ENCODE measurements at regions not wholly inside any gene's neighbourhood (a gene's known extent, or its start where the extent isn't known, plus 50 kb on each side); places are given as distances from the start of the nearest gene placed in this dataset.
A peak's percentile ranks its signal among the peaks of the same experiment; 100 is the strongest.
"Not testable (repeated sequence)": the region's sequence is repeated elsewhere in the genome, so short reads cannot be mapped to it uniquely, and the experiment has no call there.

- not testable (repeated sequence) for DNase-seq
Measured at GRCh38 chr2:114018464-114018863, 128.6 kb downstream of the ACTR3 start.

GRCh38 chr2:114020668-114021067, 130.8 kb downstream of the ACTR3 start:
- no peak for DNase-seq

GRCh38 chr2:114022360-114023085, 132.6 kb downstream of the ACTR3 start:
- DNase-seq, result no peak

- no peak for DNase-seq
Measured at GRCh38 chr2:114024326-114024725, 134.4 kb downstream of the ACTR3 start.

- no peak for DNase-seq
Measured at GRCh38 chr2:114025030-114025429, 135.1 kb downstream of the ACTR3 start.

- no peak for DNase-seq
Measured at GRCh38 chr2:114027437-114027836, 137.5 kb downstream of the ACTR3 start.

GRCh38 chr2:114031605-114032505, 142.0 kb downstream of the ACTR3 start:
- DNase-seq, result no peak

- DNase-seq, result no peak
Measured at GRCh38 chr2:114032705-114033104, 142.8 kb downstream of the ACTR3 start.

GRCh38 chr2:114034742-114035141, 144.9 kb downstream of the ACTR3 start:
- DNase-seq, result no peak

- DNase-seq, result no peak
Measured at GRCh38 chr2:114038710-114039109, 148.8 kb downstream of the ACTR3 start.

- DNase-seq, result no peak
Measured at GRCh38 chr2:114039677-114040076, 149.8 kb downstream of the ACTR3 start.

GRCh38 chr2:114040826-114041225, 150.9 kb downstream of the ACTR3 start:
- DNase-seq, result no peak

GRCh38 chr2:114044985-114045384, 155.1 kb downstream of the ACTR3 start:
- no peak for DNase-seq

GRCh38 chr2:114046373-114046772, 156.5 kb downstream of the ACTR3 start:
- DNase-seq, result no peak

GRCh38 chr2:114046866-114047435, 157.1 kb downstream of the ACTR3 start:
- peak; percentile 56 for DNase-seq

- DNase-seq, result no peak
Measured at GRCh38 chr2:114049280-114049679, 159.4 kb downstream of the ACTR3 start.

- no peak for DNase-seq
Measured at GRCh38 chr2:114049826-114050225, 159.9 kb downstream of the ACTR3 start.

GRCh38 chr2:114056294-114057143, 166.6 kb downstream of the ACTR3 start:
- no peak for DNase-seq

GRCh38 chr2:114057638-114058037, 167.7 kb downstream of the ACTR3 start:
- no peak for DNase-seq

GRCh38 chr2:114061566-114062098, 171.7 kb downstream of the ACTR3 start:
- DNase-seq, result no peak

GRCh38 chr2:114063346-114063745, 173.5 kb downstream of the ACTR3 start:
- no peak for DNase-seq

GRCh38 chr2:114065731-114066130, 175.8 kb downstream of the ACTR3 start:
- DNase-seq, result no peak

Measured in right hindlimb (tissue), 1 donor.